ENCODE measurements at regions not wholly inside any gene's neighbourhood (a gene's known extent, or its start where the extent isn't known, plus 50 kb on each side); places are given as distances from the start of the nearest gene placed in this dataset.

DNA sequence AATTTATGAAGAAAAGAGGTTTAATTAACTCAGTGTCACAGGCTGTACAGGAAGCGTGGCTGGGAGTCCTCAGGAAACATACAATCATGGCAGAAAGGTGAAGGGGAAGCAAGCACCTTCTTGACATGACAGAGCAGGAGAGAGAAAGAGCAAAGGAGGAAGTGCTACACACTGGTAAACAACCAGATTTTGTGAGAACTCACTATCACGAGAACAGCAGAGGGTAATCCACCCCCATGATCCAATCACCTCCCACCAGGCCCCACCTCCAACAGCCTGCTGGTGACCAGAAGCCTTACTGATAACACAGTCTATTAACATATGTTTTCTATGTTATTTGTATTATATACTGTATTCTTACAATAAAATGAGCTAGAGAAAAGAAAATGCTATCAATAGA lies 254.8 kb downstream of the PCDH10 start:
- no peak overlapping the region for H3K4me3 ChIP-seq (ENCODE audit: low read depth, low read length)
- no peak for DNase-seq (ENCODE audit: low read depth)
- TF ChIP-seq, protein P1, sequence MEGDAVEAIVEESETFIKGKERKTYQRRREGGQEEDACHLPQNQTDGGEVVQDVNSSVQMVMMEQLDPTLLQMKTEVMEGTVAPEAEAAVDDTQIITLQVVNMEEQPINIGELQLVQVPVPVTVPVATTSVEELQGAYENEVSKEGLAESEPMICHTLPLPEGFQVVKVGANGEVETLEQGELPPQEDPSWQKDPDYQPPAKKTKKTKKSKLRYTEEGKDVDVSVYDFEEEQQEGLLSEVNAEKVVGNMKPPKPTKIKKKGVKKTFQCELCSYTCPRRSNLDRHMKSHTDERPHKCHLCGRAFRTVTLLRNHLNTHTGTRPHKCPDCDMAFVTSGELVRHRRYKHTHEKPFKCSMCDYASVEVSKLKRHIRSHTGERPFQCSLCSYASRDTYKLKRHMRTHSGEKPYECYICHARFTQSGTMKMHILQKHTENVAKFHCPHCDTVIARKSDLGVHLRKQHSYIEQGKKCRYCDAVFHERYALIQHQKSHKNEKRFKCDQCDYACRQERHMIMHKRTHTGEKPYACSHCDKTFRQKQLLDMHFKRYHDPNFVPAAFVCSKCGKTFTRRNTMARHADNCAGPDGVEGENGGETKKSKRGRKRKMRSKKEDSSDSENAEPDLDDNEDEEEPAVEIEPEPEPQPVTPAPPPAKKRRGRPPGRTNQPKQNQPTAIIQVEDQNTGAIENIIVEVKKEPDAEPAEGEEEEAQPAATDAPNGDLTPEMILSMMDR (IDR thresholded peaks at IDR 0.05; ENCODE audit: low read depth, low read length, missing control alignments): no peak

DNA sequence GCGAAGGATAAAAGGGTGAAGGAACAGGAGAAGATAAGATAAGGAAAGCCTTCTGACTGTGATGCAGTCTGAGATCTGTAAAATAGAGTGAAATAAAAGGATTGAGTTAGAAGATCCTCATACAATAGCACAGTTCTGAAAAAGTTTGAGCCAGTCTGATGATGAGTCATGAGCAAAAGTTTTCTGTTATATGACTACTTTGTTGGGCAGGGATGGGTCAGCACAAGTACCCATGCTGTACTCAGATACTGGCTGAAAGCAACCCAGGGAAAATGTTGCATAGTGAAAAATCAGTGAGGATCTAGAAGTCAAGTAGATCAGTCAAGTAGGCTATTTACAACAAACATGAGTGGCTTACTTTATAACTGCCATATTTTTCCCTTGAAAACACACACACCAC lies 253.5 kb downstream of the PCDH10 start:
- no peak for DNase-seq (ENCODE audit: low read depth)

DNA sequence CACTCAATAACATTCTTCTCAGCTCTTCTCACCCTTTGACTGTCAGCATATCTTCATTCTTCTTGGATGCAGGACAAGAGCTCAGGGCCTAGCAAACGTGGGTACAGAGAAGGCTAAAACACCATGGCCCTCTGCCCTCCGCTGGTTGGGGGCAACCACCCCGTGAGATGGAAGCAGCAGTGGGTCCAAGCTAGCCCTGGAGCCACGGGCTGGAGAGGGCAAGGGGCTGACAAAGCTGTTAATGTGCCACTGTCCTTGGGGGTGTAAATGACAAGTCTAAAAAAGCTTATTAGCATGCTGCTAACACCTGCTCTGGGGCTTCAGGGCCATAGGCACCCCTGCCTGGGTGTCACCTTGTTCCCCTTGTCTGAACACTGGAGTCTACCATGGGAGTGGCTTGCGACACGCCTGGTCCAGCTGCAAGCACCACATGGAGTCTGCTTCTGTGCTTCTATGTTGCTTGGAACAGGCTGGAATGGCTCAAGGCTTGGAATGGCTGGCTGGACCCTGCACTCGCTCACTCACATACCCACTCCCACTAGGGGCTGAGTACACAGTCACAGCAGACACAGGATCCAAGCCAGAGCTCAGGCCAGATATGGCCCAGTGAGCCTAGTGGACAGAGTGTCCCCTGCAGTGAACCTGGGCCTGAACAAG lies 246.0 kb downstream of the PCDH10 start:
- no peak for DNase-seq (ENCODE audit: low read depth)
- H3K4me3 ChIP-seq (ENCODE audit: low read depth, low read length): no peak overlapping the region
- TF ChIP-seq, protein P1 (IDR thresholded peaks at IDR 0.05; ENCODE audit: low read depth, low read length, missing control alignments): no peak

More for the DNA sequence above, 253.5 kb downstream of the PCDH10 start:
- TF ChIP-seq, protein P1 (IDR thresholded peaks at IDR 0.05; ENCODE audit: low read depth, low read length, missing control alignments): no peak
- no peak overlapping the region for H3K4me3 ChIP-seq (ENCODE audit: low read depth, low read length)

DNA sequence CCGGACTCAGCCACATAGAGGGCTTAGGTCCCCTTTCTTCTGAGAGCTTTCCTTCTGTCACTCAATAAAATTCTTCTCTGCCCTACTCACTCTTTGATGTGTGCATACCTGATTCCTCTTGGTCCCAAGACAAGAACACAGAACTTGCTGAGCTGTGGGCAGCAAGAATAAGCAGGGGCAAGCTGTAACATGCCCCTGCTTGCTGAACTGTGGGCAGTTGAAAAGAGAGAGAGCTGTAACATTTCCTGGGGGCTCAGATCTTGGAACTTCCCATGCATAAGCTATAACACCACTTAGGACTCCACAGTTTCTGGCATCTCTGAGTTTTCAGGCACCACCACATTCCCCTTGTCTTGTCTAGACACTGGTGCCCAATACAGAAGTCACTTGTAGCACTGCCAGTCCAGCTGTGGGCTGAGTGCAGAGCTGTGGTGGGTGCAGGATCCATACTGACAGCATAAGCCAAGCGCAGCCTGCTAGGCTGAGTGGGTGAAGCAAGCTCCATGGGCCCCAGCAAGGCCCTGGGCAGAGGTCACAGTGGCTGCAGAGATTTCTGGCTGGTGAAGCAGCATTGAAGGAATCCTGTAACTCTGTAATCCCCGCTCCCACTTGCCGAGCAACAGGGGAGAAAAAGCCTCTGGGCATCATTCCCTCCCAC lies 241.2 kb downstream of the PCDH10 start:
- TF ChIP-seq, protein P1 (IDR thresholded peaks at IDR 0.05; ENCODE audit: low read depth, low read length, missing control alignments): no peak
- no peak overlapping the region for H3K4me3 ChIP-seq (ENCODE audit: low read depth, low read length)
- no peak for DNase-seq (ENCODE audit: low read depth)

DNA sequence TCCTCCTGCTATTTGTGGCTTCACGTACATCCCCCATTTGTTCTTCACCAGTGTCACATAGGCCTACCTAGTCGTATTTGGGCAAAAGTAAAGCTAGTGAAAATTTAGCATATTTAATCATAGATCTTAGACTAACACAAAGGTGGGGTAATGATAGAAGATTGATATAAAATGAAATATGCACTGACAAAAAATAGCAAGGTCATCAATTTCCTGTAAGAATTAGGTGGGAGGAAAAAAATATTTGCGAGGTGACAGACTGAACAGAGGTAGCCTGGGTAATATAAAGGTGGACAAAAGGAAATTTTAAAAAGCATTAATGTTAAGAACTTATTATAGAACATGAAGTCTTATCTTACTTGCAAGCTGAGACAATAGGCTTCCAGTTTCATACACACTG lies 239.9 kb downstream of the PCDH10 start:
- H3K4me3 ChIP-seq (ENCODE audit: low read depth, low read length): no peak overlapping the region
- DNase-seq (ENCODE audit: low read depth): no peak
- TF ChIP-seq, protein P1 (IDR thresholded peaks at IDR 0.05; ENCODE audit: low read depth, low read length, missing control alignments): no peak

DNA sequence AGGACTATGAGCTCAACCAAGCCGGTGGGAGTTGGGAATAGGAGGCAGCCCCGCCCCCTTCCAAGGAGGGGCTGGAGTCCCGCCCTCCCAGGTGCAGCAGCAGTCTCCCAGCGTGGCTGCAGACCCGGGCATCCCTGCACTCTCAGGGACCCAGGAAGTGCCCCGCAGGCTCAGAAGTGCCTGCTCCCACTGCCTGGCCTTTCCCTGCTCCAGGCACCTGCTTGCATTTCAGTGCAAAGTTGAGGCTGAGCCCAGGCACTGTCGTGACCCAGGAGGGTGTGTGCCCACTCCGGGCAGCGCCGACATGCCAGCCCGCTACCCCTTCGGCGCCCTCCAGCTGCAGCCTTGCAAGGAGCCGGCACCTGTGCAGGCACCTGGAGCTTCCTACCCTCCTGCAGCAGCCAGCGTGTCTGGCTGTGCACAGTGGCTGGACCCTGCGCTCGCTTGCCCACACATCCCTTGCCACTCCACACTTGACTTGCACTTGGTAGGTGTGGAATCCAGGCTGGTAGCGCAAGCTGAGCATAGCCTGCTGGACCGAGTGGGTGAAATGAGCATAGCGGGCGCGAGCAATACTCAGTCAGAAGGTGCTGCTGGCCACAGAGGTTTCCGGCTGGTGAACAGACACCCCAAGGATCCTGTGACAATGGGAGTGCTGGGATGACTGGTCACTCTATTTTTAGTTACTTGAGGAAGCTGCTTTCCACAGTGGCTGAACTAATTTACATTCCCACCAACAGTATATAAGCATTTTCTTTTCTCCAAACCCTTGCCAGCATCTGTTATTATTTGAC lies 236.3 kb downstream of the PCDH10 start:
- TF ChIP-seq, protein P1 (IDR thresholded peaks at IDR 0.05; ENCODE audit: low read depth, low read length, missing control alignments): no peak
- no peak for DNase-seq (ENCODE audit: low read depth)
- no peak overlapping the region for H3K4me3 ChIP-seq (ENCODE audit: low read depth, low read length)
